OCI-LY1 (cell line): ENCODE measurements at regions not wholly inside any gene's neighbourhood (a gene's known extent, or its start where the extent isn't known, plus 50 kb on each side); places are given as distances from the start of the nearest gene placed in this dataset.

Experiments
- CTCF ChIP-seq: fragments of 200-600 bp; sonication (generic), shearing (Covaris generic); IDR thresholded peaks from 2 replicates; pipeline ENCODE4 v1.5.1; 2017; ENCODE audit warnings: mild to moderate bottlenecking, antibody characterized with exemption, low read length, moderate library complexity, mixed read lengths
- EZH2 ChIP-seq: fragments of 200-600 bp; sonication (generic), shearing (Covaris generic); IDR thresholded peaks from 2 replicates; pipeline ENCODE4 v1.8.0; 2017; ENCODE audit warnings: borderline replicate concordance, mixed run types, mild to moderate bottlenecking, antibody characterized with exemption, low read length, moderate library complexity, mixed read lengths

GRCh38 chr6:1215884-1216487 is 95.9 kb upstream of the FOXQ1 start:
- TF ChIP-seq EZH2 (no peak), CTCF (no peak)
